LNCaP clone FGC (cell line): ENCODE measurements at regions not wholly inside any gene's neighbourhood (a gene's known extent, or its start where the extent isn't known, plus 50 kb on each side); places are given as distances from the start of the nearest gene placed in this dataset.

Experiments used
- DNase-seq: peaks from one replicate; pipeline ENCODE4 v3.0.0-alpha.2; 2011; ENCODE audit warnings: low read depth
- H3K4me3 ChIP-seq: 2 replicates; pipeline ENCODE4 v1.5.1; 2011; ENCODE audit warnings: mild to moderate bottlenecking, low read depth, low read length, control low read depth
- CTCF ChIP-seq: IDR thresholded peaks from 2 replicates; pipeline ENCODE4 v1.5.1; 2012; ENCODE audit warnings: mild to moderate bottlenecking; ENCODE audit not compliant: control insufficient read depth, insufficient read depth; ENCODE audit errors: extremely low read depth

- TF ChIP-seq CTCF: no peak
- no peak for DNase-seq
- no peak overlapping the region for H3K4me3 ChIP-seq
Measured at GRCh38 chr1:9476790-9477463, 62.3 kb upstream of the SLC25A33 start.

GRCh38 chr1:9477535-9477934 is 61.7 kb upstream of the SLC25A33 start:
- no peak for TF ChIP-seq CTCF
- H3K4me3 ChIP-seq: no peak overlapping the region
- no peak for DNase-seq

DNA sequence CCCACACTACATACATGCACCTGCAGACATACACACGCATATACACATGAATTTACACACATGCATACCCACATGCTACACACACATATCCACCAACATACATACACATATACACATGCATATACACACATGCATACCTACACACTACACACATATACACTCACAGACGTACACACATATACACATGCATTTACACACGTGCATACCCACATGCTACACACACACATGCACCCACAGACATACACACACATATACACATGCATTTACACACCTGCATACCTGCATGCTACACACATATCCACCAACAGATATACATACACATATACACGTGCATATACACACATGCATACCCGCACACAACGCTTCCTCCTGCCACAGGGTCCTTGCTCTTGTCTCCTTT is 61.2 kb upstream of the SLC25A33 start:
- H3K4me3 ChIP-seq: no peak overlapping the region
- DNase-seq: no peak
- no peak for TF ChIP-seq CTCF

DNA sequence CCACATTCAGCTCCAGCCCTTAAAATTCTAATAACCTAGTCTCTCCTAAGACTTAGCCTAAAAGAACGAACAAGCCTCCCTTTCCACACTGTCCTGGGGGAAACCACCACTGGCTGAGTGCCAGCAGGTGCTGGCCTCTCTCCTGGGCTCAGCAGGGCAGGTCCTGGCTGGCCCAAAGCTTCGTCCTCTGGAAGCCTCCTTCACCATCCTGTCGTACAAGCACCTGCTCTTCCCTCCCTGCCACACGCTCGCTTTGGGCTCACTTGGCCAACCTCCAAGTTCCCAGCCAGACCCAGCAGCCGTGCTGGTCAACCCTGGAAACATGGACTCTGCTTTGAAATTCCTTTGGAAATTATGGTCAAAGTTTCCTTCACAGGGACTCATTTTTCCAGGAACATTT is 58.2 kb upstream of the SLC25A33 start:
- H3K4me3 ChIP-seq: no peak overlapping the region
- DNase-seq: no peak
- TF ChIP-seq CTCF: no peak

DNA sequence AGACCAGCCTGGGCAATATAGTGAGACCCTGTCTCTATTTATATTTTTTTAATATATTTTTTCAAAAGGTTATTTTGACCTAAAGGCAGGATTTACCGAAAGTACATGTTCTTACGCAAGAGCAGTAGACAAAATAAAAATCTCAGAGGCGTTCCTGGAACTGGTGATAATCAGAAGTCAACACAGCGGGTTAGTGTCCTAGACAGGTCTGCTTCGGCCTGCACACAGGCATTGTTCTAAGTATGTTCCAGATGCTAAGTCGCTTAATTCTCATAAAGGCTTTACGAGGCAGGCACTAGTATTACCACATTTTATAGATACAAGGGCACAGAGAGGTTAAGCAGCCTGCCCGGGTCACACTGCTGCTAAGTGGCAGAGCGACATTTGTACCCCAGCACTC is 56.9 kb upstream of the SLC25A33 start:
- DNase-seq: peak; percentile 74
- TF ChIP-seq CTCF: no peak
- no peak overlapping the region for H3K4me3 ChIP-seq

DNA sequence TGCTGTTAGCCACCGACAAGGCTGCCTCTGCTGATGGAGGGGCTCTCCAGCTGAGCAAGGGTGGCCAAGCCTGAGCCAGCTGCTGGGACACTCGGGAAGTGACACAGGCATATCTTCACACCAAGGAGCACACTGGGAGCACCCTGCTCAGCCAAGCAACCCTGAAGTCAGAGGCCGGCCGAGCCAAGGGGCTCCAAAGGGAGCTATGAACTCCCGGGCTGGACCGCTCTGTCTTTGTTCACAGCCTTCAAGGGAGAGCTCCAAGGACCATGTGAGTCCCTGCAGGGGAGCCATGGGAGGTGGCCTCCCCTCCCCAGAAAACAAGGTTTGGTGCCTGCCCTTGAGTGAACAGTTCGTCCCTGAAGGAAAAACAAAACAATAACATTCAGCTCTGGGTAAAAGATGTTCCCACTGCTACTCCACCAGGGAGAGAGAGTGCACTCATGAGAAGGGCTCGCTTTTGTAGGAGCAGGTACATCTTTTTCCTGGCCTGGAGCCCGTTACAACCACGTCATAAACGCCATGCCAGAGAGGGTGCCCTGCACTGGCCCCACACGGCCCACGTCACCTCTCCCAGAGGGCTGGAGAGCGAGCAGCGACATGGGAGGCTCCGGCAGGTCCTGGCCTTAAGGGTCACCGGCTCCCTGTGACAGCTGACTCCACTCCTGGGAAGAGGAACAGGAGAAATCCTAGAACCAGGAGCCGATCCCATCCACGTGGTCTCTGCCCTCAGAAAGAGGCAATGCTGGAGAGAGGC is 56.3 kb upstream of the SLC25A33 start:
- no peak for DNase-seq
- no peak overlapping the region for H3K4me3 ChIP-seq
- no peak for TF ChIP-seq CTCF

DNA sequence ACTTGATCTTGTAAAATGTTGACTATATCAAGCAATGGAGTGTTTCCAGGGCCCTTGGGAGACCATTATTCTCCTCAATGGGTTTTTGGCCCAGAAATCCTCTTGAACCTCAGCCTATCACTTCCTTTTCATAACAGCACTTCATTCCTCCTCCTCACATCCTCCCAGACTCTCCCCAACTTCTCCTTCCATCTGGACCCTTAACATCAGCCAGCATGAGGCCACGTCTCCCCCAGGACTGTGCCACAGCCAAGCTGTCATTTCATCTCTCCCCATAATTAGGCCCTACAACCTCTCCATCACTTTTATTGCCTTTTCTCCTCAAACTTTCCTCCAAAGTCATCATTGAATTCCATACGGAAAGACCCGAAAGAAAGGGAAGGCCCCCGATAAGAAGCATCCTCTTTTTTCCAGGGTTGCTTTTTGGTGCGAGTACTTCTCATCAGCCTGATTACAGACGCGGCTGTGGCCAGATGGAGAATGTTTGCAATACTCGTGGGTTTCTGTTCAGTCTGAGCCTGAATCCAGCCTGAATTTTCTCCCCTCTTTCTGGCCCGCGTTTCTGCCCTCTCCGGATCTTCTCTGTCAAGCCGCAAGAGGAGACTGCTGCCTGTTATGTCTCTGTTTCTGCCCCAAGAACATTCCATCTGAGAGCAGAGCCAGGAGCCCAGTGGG is 52.7 kb upstream of the SLC25A33 start:
- TF ChIP-seq CTCF: no peak
- no peak overlapping the region for H3K4me3 ChIP-seq
- no peak for DNase-seq
